H9 (cell line): ENCODE measurements at regions not wholly inside any gene's neighbourhood (a gene's known extent, or its start where the extent isn't known, plus 50 kb on each side); places are given as distances from the start of the nearest gene placed in this dataset.
"Not testable (repeated sequence)": the region's sequence is repeated elsewhere in the genome, so short reads cannot be mapped to it uniquely, and the experiment has no call there.

Experiments
- DNase-seq: peaks from one replicate; pipeline ENCODE4 v3.0.0-alpha.2; 2017
- H2AFZ ChIP-seq: one replicate; pipeline ENCODE4 v1.6.1; 2013; ENCODE audit warnings: mild to moderate bottlenecking, low read length, control low read depth, moderate library complexity
- H2AK5ac ChIP-seq: 2 replicates; pipeline ENCODE4 v1.6.1; 2013; ENCODE audit warnings: low read length, control low read depth, mixed read lengths; ENCODE audit not compliant: insufficient read length
- H2BK120ac ChIP-seq: one replicate; pipeline ENCODE4 v1.6.1; 2013; ENCODE audit warnings: low read depth, mild to moderate bottlenecking, low read length, control low read depth, inconsistent platforms; ENCODE audit not compliant: poor library complexity, severe bottlenecking
- H2BK12ac ChIP-seq: 2 replicates; pipeline ENCODE4 v1.6.1; 2013; ENCODE audit warnings: low read length, control low read depth, mixed read lengths, low read depth; ENCODE audit not compliant: insufficient read length
- H2BK15ac ChIP-seq: 2 replicates; pipeline ENCODE4 v1.6.1; 2013; ENCODE audit warnings: low read depth, low read length, control low read depth
- H2BK20ac ChIP-seq: one replicate; pipeline ENCODE4 v1.6.1; 2013; ENCODE audit warnings: low read depth, mild to moderate bottlenecking, low read length, control low read depth, inconsistent platforms; ENCODE audit not compliant: poor library complexity, severe bottlenecking
- H2BK5ac ChIP-seq: 2 replicates; pipeline ENCODE4 v1.6.1; 2013; ENCODE audit warnings: low read length, control low read depth, mixed read lengths; ENCODE audit not compliant: insufficient read length
- H3K14ac ChIP-seq: 2 replicates; pipeline ENCODE4 v1.6.1; 2013; ENCODE audit warnings: low read length, control low read depth; ENCODE audit not compliant: insufficient read depth
- H3K18ac ChIP-seq: 2 replicates; pipeline ENCODE4 v1.6.1; 2013; ENCODE audit warnings: low read depth, mild to moderate bottlenecking, mixed read lengths, low read length, control low read depth; ENCODE audit not compliant: insufficient read length
- H3K23ac ChIP-seq: 2 replicates; pipeline ENCODE4 v1.6.1; 2013; ENCODE audit warnings: low read length, control low read depth, mixed read lengths, low read depth; ENCODE audit not compliant: insufficient read length
- H3K23me2 ChIP-seq: 2 replicates; pipeline ENCODE4 v1.6.1; 2013; ENCODE audit warnings: low read depth, mild to moderate bottlenecking, mixed read lengths, low read length, control low read depth; ENCODE audit not compliant: insufficient read length, poor library complexity, severe bottlenecking
- H3K27ac ChIP-seq: 2 replicates; pipeline ENCODE4 v1.5.1; 2013; ENCODE audit warnings: low read length, control low read depth, mixed read lengths, low read depth; ENCODE audit not compliant: insufficient read length
- H3K27me3 ChIP-seq: 2 replicates; pipeline ENCODE4 v1.6.1; 2013; ENCODE audit warnings: low read length, control low read depth, inconsistent platforms; ENCODE audit not compliant: insufficient read depth
- H3K4ac ChIP-seq: 2 replicates; pipeline ENCODE4 v1.6.1; 2013; ENCODE audit warnings: low read depth, mild to moderate bottlenecking, control low read depth, inconsistent platforms, low read length, moderate library complexity
- H3K4me1 ChIP-seq: 2 replicates; pipeline ENCODE4 v1.6.1; 2013; ENCODE audit warnings: low read length, control low read depth, inconsistent platforms; ENCODE audit not compliant: insufficient read depth
- H3K4me2 ChIP-seq: 2 replicates; pipeline ENCODE4 v1.6.1; 2013; ENCODE audit warnings: low read length, control low read depth, mixed read lengths; ENCODE audit not compliant: insufficient read length, insufficient read depth
- H3K56ac ChIP-seq: 2 replicates; pipeline ENCODE4 v1.6.1; 2013; ENCODE audit warnings: low read depth, mild to moderate bottlenecking, mixed read lengths, low read length, control low read depth; ENCODE audit not compliant: insufficient read length
- H3K79me1 ChIP-seq: 2 replicates; pipeline ENCODE4 v1.6.1; 2013; ENCODE audit warnings: low read depth, mild to moderate bottlenecking, moderate library complexity, low read length, control low read depth, inconsistent platforms; ENCODE audit not compliant: insufficient read depth, poor library complexity, severe bottlenecking
- H3K79me2 ChIP-seq: 2 replicates; pipeline ENCODE4 v1.6.1; 2013; ENCODE audit warnings: low read length, control low read depth, inconsistent platforms; ENCODE audit not compliant: insufficient read depth
- H3K9ac ChIP-seq: 2 replicates; pipeline ENCODE4 v1.6.1; 2013; ENCODE audit warnings: low read length, control low read depth, mixed read lengths; ENCODE audit not compliant: insufficient read length; ENCODE audit errors: extremely low read depth
- H3K9me3 ChIP-seq: one replicate; pipeline ENCODE4 v1.6.1; 2013; ENCODE audit warnings: low read depth, low read length, inconsistent platforms; ENCODE audit not compliant: control insufficient read depth
- H3T11ph ChIP-seq: one replicate; pipeline ENCODE4 v1.6.1; 2013; ENCODE audit warnings: mild to moderate bottlenecking, low read length, control low read depth, inconsistent platforms
- H4K20me1 ChIP-seq: one replicate; pipeline ENCODE4 v1.6.1; 2013; ENCODE audit not compliant: control insufficient read depth, insufficient read length, insufficient read depth
- H4K5ac ChIP-seq: 2 replicates; pipeline ENCODE4 v1.6.1; 2013; ENCODE audit warnings: low read depth, mild to moderate bottlenecking, mixed read lengths, low read length, control low read depth; ENCODE audit not compliant: insufficient read length
- H4K8ac ChIP-seq: replicated peaks from 2 replicates; pipeline ENCODE4 v1.6.1; 2013; ENCODE audit warnings: low read length, control low read depth, mixed read lengths, low read depth; ENCODE audit not compliant: insufficient read length
- H4K91ac ChIP-seq: 2 replicates; pipeline ENCODE4 v1.6.1; 2013; ENCODE audit warnings: low read depth, mild to moderate bottlenecking, moderate library complexity, mixed read lengths, low read length, control low read depth; ENCODE audit not compliant: insufficient read length
- H3K27ac Mint-ChIP-seq, 3 experiments: 2 replicates in 2 of 3; 3 replicates in 1 of 3; pipeline ENCODE4 v1.8.0; 2020 to 2021; ENCODE audit warnings: mixed read lengths in 3 of 3, mild to moderate bottlenecking in 1 of 3, moderate library complexity in 1 of 3
- H3K27me3 Mint-ChIP-seq: 2 replicates; pipeline ENCODE4 v1.8.0; 2021; ENCODE audit warnings: low read depth, mild to moderate bottlenecking, moderate library complexity, mixed read lengths
- H3K36me3 Mint-ChIP-seq, 3 experiments: 2 replicates in 2 of 3; 3 replicates in 1 of 3; pipeline ENCODE4 v1.8.0; 2020 to 2021; ENCODE audit warnings: low read depth in 3 of 3, mixed read lengths in 3 of 3; ENCODE audit not compliant: insufficient read depth in 1 of 3
- H3K4me1 Mint-ChIP-seq, 2 experiments: 2 replicates each; pipeline ENCODE4 v1.8.0; 2020; ENCODE audit warnings: mixed read lengths in 2 of 2
- H3K4me3 Mint-ChIP-seq, 2 experiments: 2 replicates in 1 of 2; 3 replicates in 1 of 2; pipeline ENCODE4 v1.8.0; 2020 to 2021; ENCODE audit warnings: mild to moderate bottlenecking in 2 of 2, mixed read lengths in 2 of 2, moderate library complexity in 1 of 2
- H3K9me3 Mint-ChIP-seq, 2 experiments: 2 replicates in 1 of 2; 3 replicates in 1 of 2; pipeline ENCODE4 v1.8.0; 2020; ENCODE audit warnings: mild to moderate bottlenecking in 2 of 2, mixed read lengths in 2 of 2, moderate library complexity in 1 of 2
- CTCF ChIP-seq: fragments of 200-600 bp; sonication (generic); conservative IDR thresholded peaks from 3 replicates; pipeline ENCODE4 v1.8.0; 2021; ENCODE audit warnings: antibody characterized with exemption, mild to moderate bottlenecking
- WGBS: extraction: QIAGEN DNeasy Blood & Tissue Kit; methylation state at CpG from one replicate; pipeline ENCODE4 v1.1.7; 2013; ENCODE audit warnings: missing lambda C conversion rate, low lambda C conversion rate, mixed read lengths; ENCODE audit not compliant: insufficient read length; ENCODE audit errors: extremely low coverage; 5-methylcytosine and 5-hydroxymethylcytosine counted together

DNA sequence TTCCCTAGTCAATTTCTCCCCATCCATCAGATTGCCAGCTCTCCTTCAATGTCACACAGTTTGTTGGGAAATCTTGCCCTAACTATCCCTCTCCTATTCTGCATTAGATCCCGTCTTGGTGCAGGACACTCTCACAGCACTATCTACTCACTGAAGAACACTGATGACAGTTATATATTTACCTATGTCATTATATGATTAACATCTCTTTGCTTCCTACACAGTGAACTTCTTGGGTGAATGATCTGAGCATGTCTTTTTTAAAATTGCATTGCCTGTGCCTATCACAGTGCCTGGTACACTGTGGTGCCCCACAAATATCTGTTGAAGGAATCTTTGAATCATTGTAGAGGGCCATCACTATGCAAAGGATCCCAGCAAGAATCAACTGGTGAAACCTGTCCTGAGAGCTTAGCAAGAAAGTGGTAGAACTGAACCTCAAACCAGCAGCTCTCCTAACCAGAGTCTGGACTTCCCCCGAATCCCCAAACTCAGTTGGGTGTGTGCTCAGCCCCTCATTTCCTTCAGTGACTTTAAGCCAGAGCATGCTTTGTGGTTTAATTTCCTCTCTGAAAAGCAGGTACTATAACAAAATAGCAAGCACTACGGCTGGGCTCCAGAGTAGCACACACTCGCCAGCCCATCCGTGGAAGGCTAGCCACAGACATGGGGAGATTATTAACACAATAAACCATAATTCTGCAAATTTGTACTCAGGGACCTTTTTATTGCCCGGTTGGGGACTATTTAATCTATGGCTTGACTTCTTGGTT is 680.7 kb upstream of the SALL1 start:
- H3K23ac ChIP-seq = no peak overlapping the region
- no peak overlapping the region for H4K5ac ChIP-seq
- no peak overlapping the region for H3K56ac ChIP-seq
- H2BK5ac ChIP-seq = no peak overlapping the region
- H3K27ac ChIP-seq = no peak overlapping the region
- no peaks in the 10 kb centered on the region for H4K20me1 ChIP-seq
- DNase-seq = no peak
- H3K14ac ChIP-seq = no peak overlapping the region
- Mint-ChIP-seq H3K36me3 (peaks cover 0 to 5% (median 0%) of the 10 kb centered on the region in 3 experiments; a peak in 2 of 7 replicates), H3K4me1 (peaks cover 0 to 3% of the 10 kb centered on the region in 2 experiments; a peak in 2 of 4 replicates), H3K27me3 (0 out of 2 replicates have a peak, but pooled peaks cover 1% of the 10 kb centered on the region), H3K4me3 (no peak overlapping the region), H3K27ac (peak overlapping the region in 1 of 3 experiments; percentile 45; a peak in 1 of 7 replicates), H3K9me3 (no peaks in the 10 kb centered on the region)
- no peak overlapping the region for H2BK120ac ChIP-seq
- H4K8ac ChIP-seq = no peak overlapping the region
- no peak overlapping the region for H2BK15ac ChIP-seq
- TF ChIP-seq CTCF = no peak
- no peak overlapping the region for H4K91ac ChIP-seq
- no peak overlapping the region for H3T11ph ChIP-seq
- no peaks in the 10 kb centered on the region for H3K79me2 ChIP-seq
- H2AK5ac ChIP-seq = no peak overlapping the region
- no CpG with 5 or more reads among the region's 6 CpGs for WGBS
- H3K9me3 ChIP-seq = no peaks in the 10 kb centered on the region
- H3K18ac ChIP-seq = no peak overlapping the region
- H3K4me2 ChIP-seq = no peak overlapping the region
- no peak overlapping the region for H3K4ac ChIP-seq
- H2BK20ac ChIP-seq = no peak overlapping the region
- H3K9ac ChIP-seq = no peak overlapping the region
- no peaks in the 10 kb centered on the region for H3K27me3 ChIP-seq
- no peaks in the 10 kb centered on the region for H3K23me2 ChIP-seq
- H3K4me1 ChIP-seq = peaks cover 2% of the 10 kb centered on the region; the same call in 1 of the 2 replicates
- H3K79me1 ChIP-seq = no peaks in the 10 kb centered on the region
- H2BK12ac ChIP-seq = no peak overlapping the region
- no peak overlapping the region for H2AFZ ChIP-seq

DNA sequence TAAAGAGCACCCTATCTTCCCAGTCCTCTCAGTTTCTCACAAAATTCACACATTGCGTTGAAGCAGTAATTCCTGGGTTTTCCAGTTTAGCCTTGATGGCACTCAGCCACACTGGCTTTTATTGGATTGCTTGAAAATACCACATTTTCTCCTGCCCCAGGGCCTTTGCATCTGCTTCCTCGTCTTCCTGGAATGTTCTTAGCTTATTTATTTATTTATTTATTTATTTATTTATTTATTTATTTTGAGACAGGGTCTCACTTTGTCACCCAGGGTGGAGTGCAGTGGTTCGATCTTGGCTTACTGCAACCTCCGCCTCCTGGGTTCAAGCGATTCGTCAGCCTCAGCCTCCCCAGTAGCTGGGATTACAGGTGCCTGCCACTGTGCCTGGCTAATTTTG is 680.0 kb upstream of the SALL1 start:
- H4K91ac ChIP-seq, H3K27me3 Mint-ChIP-seq, H3K18ac ChIP-seq, H2BK120ac ChIP-seq, H2BK12ac ChIP-seq, H3K4ac ChIP-seq, H3K14ac ChIP-seq, H2AK5ac ChIP-seq, H3K9ac ChIP-seq, H4K5ac ChIP-seq, H3K4me1 Mint-ChIP-seq, H2BK5ac ChIP-seq, H3K9me3 ChIP-seq, H3K36me3 Mint-ChIP-seq, DNase-seq, H3K56ac ChIP-seq, H3K23ac ChIP-seq, H4K8ac ChIP-seq, H3K4me1 ChIP-seq, H3K79me1 ChIP-seq, H4K20me1 ChIP-seq, H3K27ac Mint-ChIP-seq, H3K9me3 Mint-ChIP-seq, H3K27me3 ChIP-seq, H3K23me2 ChIP-seq, H3K4me2 ChIP-seq, H3K4me3 Mint-ChIP-seq, H3T11ph ChIP-seq, H3K79me2 ChIP-seq, H2AFZ ChIP-seq, H2BK15ac ChIP-seq, H2BK20ac ChIP-seq, H3K27ac ChIP-seq: not testable (repeated sequence)
- WGBS = no CpG with 5 or more reads among the region's 6 CpGs
